ENCODE measurements at regions not wholly inside any gene's neighbourhood (a gene's known extent, or its start where the extent isn't known, plus 50 kb on each side); places are given as distances from the start of the nearest gene placed in this dataset.

DNA sequence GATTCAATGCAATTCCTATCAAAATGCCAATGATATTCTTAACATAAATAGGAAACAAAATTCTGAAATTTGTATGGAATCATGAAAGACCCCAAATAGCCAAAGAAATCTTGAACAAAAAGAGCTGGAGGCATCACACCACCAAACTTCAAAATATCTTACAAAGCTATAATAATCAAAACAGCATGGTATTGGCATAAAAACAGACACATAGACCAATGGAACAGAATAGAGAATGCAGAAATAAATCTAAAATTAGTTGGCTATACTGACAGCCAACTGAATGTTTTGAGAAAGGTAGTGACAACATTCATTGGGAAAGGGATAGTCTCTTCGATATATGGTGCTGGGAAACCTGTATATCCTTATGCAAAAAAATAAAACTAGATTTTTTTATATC is 121.9 kb upstream of the ASCC3 start:
- no peak for DNase-seq (ENCODE audit: low spot score)
- no peak overlapping the region for H3K4me3 ChIP-seq
- H3K27ac ChIP-seq, result no peak overlapping the region
- TF ChIP-seq, protein P1, sequence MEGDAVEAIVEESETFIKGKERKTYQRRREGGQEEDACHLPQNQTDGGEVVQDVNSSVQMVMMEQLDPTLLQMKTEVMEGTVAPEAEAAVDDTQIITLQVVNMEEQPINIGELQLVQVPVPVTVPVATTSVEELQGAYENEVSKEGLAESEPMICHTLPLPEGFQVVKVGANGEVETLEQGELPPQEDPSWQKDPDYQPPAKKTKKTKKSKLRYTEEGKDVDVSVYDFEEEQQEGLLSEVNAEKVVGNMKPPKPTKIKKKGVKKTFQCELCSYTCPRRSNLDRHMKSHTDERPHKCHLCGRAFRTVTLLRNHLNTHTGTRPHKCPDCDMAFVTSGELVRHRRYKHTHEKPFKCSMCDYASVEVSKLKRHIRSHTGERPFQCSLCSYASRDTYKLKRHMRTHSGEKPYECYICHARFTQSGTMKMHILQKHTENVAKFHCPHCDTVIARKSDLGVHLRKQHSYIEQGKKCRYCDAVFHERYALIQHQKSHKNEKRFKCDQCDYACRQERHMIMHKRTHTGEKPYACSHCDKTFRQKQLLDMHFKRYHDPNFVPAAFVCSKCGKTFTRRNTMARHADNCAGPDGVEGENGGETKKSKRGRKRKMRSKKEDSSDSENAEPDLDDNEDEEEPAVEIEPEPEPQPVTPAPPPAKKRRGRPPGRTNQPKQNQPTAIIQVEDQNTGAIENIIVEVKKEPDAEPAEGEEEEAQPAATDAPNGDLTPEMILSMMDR (IDR thresholded peaks at IDR 0.05), result no peak

DNA sequence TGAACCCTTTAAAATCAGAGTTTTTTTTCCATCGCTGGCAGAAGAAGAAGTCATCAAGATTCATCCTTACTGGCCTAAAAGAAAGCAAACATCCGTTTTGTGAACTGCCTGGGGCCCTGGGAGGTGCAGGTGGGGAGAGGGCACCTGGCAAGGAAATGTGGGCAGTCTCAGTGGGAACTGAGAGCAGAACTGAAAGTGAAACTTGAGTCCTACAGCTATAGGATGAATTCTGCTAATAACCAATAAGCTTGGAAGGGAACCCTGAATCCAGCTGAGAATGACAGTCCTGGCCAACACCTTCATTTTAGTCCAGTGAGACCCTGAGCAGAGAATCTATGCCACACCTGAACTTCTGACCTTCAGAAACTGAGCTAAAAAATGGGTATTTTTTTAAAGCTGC is 130.1 kb upstream of the ASCC3 start:
- TF ChIP-seq, protein P1 (IDR thresholded peaks at IDR 0.05), result no peak
- no peak for DNase-seq (ENCODE audit: low spot score)
- H3K4me3 ChIP-seq, result no peak overlapping the region
- H3K27ac ChIP-seq, result no peak overlapping the region

DNA sequence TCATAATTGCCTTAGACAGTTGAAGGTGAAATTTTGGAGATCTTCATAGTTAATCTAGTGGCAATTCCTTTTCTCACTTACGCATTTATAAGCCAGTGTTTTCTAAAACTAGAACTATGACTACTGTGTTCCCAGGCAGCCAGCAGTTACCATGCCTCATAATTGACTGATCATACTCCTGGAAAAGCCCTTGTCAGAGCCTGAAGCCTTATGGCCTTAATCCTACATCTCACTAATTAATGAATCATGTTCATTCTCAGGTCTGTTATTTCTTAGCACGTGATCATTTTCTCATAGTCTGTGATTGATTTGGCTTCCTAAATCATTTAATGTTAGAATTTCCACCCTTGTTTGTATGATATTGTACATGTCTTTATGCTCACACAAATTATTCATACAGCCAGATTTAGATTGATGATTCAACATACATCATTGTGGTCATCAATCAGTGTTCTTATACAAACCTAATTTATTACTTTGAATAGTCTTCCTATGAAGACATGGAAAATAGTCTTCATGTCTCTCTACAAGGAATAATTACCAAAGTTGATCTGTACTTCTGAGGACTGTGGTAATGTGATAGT is 132.6 kb upstream of the ASCC3 start:
- TF ChIP-seq, protein P1 (IDR thresholded peaks at IDR 0.05), result no peak
- Histone ChIP-seq H3K27ac (no peak overlapping the region), H3K4me3 (no peak overlapping the region)
- no peak for DNase-seq (ENCODE audit: low spot score)

DNA sequence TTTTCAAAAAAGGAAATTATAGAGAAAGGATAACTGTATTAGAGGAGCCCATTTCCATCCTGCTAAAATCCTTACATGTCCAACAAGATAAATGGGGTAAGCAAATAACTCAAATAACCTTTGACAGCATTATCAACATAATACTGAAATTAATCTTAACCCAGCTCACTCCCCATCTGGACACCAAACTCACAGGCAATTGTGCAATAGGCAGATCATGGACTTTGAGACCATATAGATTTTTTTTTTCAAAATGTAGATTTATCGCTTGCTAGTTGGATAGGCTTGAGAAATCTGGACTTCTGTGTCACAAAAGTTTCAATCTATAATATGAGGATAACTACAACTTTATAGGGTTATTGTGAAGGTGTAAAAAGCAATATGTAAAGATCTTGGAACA is 134.4 kb upstream of the ASCC3 start:
- TF ChIP-seq, protein P1 (IDR thresholded peaks at IDR 0.05), result no peak
- no peak overlapping the region for H3K4me3 ChIP-seq
- H3K27ac ChIP-seq, result no peak overlapping the region
- DNase-seq (ENCODE audit: low spot score), result no peak

DNA sequence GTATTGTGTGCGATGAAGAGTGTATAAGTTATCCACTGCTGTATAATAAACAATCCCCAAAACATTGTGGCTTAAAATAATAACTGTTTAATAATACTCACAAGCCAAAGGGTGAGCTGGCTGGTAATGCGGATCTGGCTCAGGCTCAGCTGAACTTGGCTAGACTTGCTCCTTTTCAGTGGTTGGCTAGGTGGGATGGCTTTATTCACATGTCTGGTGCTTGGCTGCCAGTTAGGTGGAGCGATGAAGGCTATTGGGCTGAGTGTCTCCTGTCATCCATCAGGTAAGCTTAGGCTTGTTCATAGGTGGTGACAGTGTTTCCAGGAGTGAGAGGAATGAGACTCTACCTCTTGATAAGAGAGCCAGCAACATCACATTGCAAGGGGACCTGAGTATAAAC is 135.0 kb upstream of the ASCC3 start:
- DNase-seq (ENCODE audit: low spot score), result no peak
- TF ChIP-seq, protein P1 (IDR thresholded peaks at IDR 0.05), result no peak
- Histone ChIP-seq H3K4me3 (no peak overlapping the region), H3K27ac (no peak overlapping the region)

DNA sequence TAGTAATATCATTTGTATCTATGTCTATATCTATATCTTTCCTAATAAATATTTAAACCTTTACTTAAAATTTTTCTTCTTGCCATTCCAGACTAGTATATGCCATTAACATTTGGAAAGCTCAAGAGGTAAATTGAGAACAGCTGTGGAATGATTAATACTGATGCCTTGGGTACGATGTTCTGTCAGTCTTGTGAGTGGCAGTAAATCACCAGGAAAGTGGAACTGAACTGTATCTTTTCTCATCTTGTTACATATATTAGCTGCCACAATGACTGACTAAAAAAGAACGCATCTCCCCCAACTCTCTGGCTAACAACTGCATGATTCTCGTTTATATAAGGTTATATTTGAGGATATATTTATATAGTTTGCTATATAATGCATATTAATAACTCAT is 137.0 kb upstream of the ASCC3 start:
- no peak for DNase-seq (ENCODE audit: low spot score)
- Histone ChIP-seq H3K4me3 (no peak overlapping the region), H3K27ac (no peak overlapping the region)
- TF ChIP-seq, protein P1 (IDR thresholded peaks at IDR 0.05), result no peak

DNA sequence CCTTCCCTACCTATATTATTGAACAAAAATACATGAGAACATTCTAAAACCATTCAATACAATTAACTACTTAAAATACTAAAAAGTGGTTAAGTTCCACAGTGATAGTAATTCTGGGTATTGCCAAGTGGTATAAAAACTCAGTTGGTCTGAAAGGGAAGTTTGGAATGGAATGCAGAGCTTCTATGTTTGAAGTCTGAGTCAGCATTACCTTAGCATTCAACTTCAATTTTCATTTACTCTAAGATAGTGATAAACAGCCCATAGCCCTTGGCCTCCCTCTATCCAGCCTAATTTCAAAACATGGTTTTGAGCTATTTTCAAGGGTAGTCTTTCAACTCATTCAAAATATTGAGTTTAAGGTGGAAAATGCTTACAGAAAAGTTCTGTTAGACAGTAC is 140.4 kb upstream of the ASCC3 start:
- no peak for DNase-seq (ENCODE audit: low spot score)
- H3K27ac ChIP-seq, result no peak overlapping the region
- TF ChIP-seq, protein P1 (IDR thresholded peaks at IDR 0.05), result no peak
- H3K4me3 ChIP-seq, result no peak overlapping the region
